HG03280 (cell line): ENCODE measurements at regions not wholly inside any gene's neighbourhood (a gene's known extent, or its start where the extent isn't known, plus 50 kb on each side); places are given as distances from the start of the nearest gene placed in this dataset.

Experiments
- ATAC-seq: cut with Tn5 transposase; IDR thresholded peaks from one replicate; pipeline ENCODE4 v1.9.1; 2021; ENCODE audit warnings: mild to moderate bottlenecking, moderate library complexity; ENCODE audit not compliant: unreplicated experiment

DNA sequence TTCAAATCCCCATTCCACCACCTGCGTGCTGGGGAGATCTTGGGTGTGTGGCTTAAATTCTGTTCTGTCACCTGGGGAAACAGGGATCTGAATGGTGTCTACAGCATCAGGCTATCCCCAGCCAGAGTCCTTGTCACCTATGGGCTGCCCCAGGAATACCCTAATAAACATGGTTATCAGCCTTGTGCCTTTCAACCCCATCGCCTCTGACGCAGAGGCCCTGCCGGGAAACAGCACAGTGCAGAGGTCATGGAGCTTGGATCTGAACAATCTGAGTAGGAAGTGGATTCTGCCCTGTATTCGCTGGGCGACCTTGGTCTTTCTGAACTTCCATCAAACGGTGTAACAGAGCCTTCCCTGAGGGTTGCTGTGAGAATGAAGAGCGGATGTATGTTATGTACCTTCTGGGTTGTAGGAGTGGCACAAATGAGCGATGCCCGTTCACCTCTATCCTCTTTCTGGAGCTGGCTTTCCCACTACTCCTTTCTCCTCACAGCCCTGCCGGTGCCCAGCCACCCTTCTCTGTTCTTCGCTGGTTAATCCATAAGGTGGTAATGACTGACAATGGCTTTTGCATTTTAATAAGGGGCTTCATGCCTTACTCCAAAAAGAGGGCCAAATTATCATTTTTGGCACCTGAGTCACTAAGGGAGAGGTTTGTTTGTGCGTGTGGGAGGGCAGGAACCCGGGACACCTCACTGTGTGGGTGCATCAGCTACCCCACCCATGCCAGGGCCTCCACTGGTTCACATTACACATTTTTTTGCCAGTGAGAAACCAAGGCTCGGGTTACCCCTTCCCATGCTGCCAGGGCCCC is 256.5 kb downstream of the MYCN start:
- ATAC-seq: no peak

DNA sequence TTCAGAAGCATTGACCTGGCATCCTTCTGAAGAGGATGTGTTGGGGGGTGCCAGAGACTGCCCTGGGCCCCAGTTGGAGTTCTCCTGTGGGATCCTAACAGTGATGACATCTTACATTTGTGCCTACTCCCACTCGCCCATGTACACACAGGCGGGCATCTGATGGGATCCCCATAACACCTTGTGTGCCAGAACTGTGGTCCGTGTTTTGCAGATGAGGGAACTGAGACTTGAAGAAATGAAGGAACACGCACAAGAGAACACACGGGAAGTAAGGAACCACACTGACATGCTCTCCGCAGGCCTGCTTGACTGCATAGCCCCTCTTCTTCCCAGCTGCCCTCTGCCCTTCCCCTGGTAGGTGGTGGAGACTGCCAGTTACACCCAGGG is 255.3 kb downstream of the MYCN start:
- no peak for ATAC-seq

DNA sequence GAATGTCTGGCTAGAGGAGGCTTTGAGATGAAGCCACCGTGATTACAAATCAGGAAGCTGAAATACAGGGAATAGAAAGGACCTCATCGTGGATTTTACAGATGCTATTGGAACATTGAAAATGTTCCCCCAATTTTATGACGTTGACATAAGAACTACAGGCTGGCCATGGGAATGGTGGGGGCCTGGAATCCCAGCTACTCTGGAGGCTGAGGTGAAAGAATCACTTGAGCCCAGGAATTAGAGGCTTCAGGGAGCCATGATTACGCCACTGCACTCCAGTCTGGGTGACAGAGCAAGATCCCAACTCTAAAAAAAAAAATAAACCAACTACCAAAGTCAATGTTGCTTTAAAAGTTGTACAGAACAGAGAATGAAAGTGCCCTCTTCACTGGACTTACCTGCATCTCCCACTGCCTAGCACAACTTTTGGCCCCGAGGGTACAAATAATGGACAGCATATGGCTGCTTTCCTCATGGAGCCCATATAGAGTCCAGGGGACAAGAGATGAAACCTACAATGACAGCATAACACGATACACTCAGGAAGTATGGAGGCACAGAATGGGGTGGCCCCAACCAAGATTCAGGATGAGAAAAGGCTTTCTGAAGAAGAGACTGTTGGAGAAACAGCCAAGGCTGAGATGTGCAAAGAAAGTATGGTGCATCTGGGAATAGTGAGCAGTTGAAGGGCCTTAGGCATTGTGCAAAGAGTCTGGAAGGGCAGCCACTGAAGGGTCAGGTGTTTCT is 254.8 kb downstream of the MYCN start:
- ATAC-seq: no peak

DNA sequence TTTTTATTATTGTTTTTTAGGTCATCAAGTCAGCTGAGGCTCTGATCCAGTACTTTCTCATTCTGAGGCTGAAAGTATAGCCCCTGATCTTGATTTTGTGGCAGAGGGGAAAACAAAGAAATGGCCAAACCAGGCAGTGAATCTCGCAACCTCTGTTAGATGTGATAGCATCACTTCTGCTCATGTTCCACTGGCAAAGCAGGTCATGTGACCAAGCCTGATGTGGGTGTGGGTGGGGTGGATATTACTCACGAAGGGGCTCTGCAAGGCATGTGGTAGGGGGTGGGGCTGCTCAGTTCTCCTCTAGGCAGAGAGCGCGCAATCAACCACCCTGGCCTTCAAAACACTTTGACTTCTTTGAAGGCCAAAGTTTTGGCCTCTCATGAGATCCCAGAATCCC is 254.2 kb downstream of the MYCN start:
- no peak for ATAC-seq

- no peak for ATAC-seq
Observed at GRCh38 chr2:16194096-16194390, 253.7 kb downstream of the MYCN start.

DNA sequence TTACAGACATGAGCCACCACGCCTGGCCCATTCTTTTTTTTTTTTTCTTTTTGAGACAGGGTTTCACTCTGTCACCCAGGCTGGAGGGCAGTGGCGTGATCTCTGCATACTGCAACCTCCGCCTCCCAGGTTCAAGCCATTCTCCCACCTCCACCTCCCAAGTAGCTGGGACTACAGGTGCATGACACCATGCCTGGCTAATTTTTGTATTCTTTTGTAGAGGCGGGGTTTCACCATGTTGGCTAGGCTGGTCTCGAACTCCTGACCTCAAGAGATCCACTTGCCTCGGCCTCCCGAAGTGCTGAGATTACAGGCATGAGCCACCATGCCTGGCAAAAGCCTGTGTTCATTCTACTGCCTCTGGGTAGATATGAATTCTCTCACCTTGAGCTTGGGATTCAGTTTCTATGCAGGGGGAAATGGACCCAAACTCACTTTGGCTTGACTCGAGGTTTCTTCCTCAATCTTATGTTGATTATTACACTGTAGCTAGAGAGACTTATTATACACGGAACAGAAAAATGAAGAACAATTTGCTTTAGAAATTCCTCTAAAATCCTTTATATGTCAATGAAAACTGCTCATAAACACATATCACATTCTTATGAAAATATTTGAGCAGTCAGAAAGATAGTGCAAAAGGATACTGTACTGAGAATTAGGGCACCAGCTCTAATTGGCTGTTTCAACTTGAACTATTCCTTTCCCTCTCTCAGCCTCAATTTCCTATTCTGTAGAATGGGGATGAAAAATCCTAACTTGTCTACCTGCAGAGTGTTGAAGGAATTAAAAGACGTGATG is 252.3 kb downstream of the MYCN start:
- ATAC-seq: no peak

DNA sequence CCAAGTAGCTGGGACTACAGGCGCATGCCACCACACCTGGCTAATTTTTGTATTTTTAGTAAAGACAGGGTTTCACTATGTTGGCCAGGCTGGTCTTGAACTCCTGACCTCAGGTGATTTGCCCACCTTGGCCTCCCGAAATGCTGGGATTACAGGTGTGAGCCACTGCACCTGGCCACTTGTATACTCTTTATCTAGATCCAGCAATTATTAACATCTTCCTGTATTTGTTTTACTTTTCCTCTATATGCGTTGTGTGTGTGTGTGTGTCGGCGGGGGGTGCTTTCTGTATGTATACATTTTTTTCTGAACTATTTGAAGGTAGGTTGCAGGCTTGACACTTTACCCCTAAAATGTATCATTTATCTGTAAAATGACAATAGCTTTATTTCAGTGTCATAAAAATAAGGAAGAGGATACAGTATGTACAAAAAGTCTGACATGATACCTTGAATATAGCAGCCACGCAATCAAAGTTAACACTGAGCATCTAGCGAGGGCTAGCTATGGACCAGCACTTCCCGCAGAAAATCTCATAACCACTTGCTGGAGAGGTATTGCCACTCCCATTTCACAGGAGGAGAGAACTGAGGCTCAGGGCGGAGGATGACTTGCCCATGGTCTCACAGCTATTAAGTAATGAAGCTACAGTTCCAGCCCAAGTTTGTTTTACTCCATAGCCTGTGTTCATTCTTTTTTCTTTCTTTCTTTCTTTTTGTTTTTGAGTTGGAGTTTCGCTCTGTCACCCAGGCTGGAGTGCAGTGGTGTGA is 251.3 kb downstream of the MYCN start:
- ATAC-seq: no peak

DNA sequence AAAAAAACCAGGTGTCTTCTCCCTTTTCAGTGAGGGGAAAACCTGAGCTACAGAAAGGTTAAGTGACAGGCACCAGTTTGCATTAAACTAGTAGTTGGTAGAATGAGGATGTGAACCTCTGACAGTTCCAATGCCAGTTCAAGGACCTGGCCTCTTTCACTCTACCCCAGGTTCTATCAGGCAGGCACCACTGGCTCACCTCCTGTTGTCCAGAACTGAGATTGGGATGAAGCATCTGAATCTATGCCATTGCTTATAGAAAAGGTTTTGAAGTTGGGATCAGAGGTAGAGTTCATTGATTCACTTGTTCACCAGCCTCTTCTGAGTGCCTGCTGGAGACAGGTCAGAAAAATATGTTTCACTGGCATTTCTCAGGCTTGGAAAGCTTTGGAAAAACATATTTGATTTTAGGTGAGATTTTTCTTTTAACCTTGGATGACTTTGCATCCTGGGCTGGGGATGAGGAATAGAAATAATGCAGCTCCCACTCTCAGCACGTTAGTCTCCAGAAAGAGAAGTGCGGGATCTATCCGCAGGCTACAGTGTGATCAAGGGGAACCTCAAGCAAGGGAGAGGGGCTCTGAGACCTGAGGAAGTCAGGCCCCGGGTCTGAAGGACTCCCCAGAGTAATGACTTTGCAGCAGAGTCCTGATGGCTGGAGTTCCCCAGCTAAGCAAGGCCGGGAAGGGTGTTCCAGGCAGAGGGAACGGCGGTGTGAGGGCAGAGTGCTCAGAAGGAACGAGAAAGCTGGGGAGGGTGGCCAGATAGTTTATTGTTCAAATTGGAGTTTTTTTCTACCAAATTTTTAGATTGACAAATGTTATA is 250.3 kb downstream of the MYCN start:
- ATAC-seq: no peak

- ATAC-seq: no peak
Observed at GRCh38 chr2:16189836-16190160, 249.4 kb downstream of the MYCN start.

- ATAC-seq: no peak
Observed at GRCh38 chr2:16189029-16189835, 248.9 kb downstream of the MYCN start.

DNA sequence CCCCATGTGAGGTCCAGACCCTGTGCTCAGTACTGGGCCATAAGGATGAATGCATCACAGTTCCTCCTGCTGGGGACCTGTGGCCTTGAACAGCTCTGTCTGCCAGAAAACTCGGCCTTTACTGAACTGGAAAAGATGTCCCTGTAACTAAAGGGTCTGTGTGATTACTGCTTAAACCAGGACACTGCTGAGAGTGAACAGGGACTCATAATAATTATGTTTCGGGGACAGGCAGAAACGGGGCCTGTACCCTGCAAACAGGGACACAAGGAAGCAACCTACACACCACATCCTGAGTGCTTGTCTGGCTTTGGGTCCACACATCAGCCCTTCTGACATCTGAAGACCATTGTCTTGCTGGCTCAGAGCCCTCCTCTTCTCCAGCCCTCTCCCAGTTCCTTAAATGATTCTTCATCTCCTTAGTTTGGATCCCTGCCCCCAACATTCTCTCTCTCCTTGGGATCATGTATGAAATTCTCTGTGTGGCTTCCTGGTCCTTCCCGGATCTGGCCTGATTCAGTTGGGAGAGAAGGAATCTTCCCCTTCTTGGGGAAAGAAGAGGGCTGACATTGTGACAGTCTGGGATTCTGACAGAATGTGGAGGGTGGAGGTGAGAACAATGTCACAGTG is 248.0 kb downstream of the MYCN start:
- no peak for ATAC-seq

- ATAC-seq: no peak
Observed at GRCh38 chr2:16187482-16187817, 247.1 kb downstream of the MYCN start.

- ATAC-seq: no peak
Observed at GRCh38 chr2:16186661-16187481, 246.5 kb downstream of the MYCN start.

GRCh38 chr2:16185801-16186272 is 245.5 kb downstream of the MYCN start:
- no peak for ATAC-seq

DNA sequence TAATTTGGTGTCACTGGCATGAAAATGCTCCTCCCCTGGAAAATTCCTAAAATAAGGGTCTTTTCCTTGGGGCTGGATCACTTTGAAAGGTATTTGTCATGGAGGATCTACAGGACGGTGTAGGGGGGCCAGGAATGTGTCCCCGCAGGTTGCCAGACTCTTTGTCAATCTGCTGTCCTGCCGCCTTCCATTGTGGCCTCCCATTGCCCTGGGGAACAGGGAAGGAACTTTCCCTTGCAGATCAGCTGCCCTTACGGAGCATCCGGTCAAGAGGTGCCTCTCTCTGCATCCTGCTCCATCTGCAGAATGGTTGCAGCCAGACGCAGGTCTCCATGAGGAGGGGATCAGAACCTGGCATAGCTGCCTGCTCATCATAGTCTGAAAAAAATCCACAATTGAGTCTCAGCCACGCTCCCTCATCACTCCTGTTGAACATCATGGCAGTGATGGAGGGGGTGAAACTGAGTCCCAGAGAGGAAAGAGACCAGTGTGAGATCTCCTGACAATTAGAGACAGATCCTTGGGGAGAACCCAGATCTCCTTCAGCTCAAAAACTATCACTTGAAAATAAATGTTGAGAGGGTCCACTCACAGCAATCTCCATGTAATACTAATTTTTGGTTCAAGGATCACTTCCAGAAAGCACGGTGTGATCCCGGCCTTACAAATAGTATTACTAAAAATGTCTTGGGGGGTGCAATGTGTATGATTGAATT is 244.8 kb downstream of the MYCN start:
- ATAC-seq: no peak

GRCh38 chr2:16184341-16184890 is 244.1 kb downstream of the MYCN start:
- no peak for ATAC-seq

- no peak for ATAC-seq
Observed at GRCh38 chr2:16183345-16183744, 243.0 kb downstream of the MYCN start.
